Activated naive CD8-positive, alpha-beta T cell treated with anti-CD3 and anti-CD28 coated beads for 36 hours (primary cell): ENCODE measurements at regions not wholly inside any gene's neighbourhood (a gene's known extent, or its start where the extent isn't known, plus 50 kb on each side); places are given as distances from the start of the nearest gene placed in this dataset.

Experiments used
- DNase-seq: peaks from one replicate; pipeline ENCODE4 v3.0.0; 2021
- H3K27ac Mint-ChIP-seq: one replicate; pipeline ENCODE4 v1.8.0; 2022; ENCODE audit warnings: mild to moderate bottlenecking, moderate library complexity, mixed read lengths
- H3K27me3 Mint-ChIP-seq: one replicate; pipeline ENCODE4 v1.8.0; 2022; ENCODE audit warnings: mild to moderate bottlenecking, mixed read lengths
- H3K36me3 Mint-ChIP-seq: one replicate; pipeline ENCODE4 v1.8.0; 2021; ENCODE audit warnings: mild to moderate bottlenecking, mixed read lengths
- H3K4me1 Mint-ChIP-seq: one replicate; pipeline ENCODE4 v1.8.0; 2021; ENCODE audit warnings: mixed read lengths
- H3K4me3 Mint-ChIP-seq: one replicate; pipeline ENCODE4 v1.8.0; 2022; ENCODE audit warnings: mild to moderate bottlenecking, moderate library complexity, mixed read lengths
- H3K9me3 Mint-ChIP-seq: one replicate; pipeline ENCODE4 v1.8.0; 2022; ENCODE audit warnings: mixed read lengths

GRCh38 chr22:47976219-47976618, 1213.8 kb downstream of the TBC1D22A start:
- Mint-ChIP-seq H3K9me3 (peaks cover 2% of the 10 kb centered on the region), H3K27ac (no peak overlapping the region), H3K27me3 (peaks cover 5% of the 10 kb centered on the region), H3K4me1 (no peaks in the 10 kb centered on the region), H3K4me3 (no peak overlapping the region), H3K36me3 (no peaks in the 10 kb centered on the region)
- DNase-seq: no peak

GRCh38 chr22:47967831-47968230, 1205.4 kb downstream of the TBC1D22A start:
- Mint-ChIP-seq H3K4me1 (no peaks in the 10 kb centered on the region), H3K9me3 (no peaks in the 10 kb centered on the region), H3K27me3 (peaks cover 3% of the 10 kb centered on the region), H3K4me3 (no peak overlapping the region), H3K36me3 (no peaks in the 10 kb centered on the region), H3K27ac (no peak overlapping the region)
- no peak for DNase-seq

GRCh38 chr22:47966316-47966715, 1203.9 kb downstream of the TBC1D22A start:
- Mint-ChIP-seq H3K36me3 (no peaks in the 10 kb centered on the region), H3K27me3 (peaks cover 3% of the 10 kb centered on the region), H3K4me3 (no peak overlapping the region), H3K9me3 (no peaks in the 10 kb centered on the region), H3K27ac (no peak overlapping the region), H3K4me1 (no peaks in the 10 kb centered on the region)
- DNase-seq: no peak

- H3K4me3 Mint-ChIP-seq: no peak overlapping the region
- no peak for DNase-seq
- H3K4me1 Mint-ChIP-seq: no peaks in the 10 kb centered on the region
- no peaks in the 10 kb centered on the region for H3K9me3 Mint-ChIP-seq
- H3K36me3 Mint-ChIP-seq: no peaks in the 10 kb centered on the region
- peaks cover 3% of the 10 kb centered on the region for H3K27me3 Mint-ChIP-seq
- H3K27ac Mint-ChIP-seq: no peak overlapping the region
Measured at GRCh38 chr22:47965896-47966295, 1203.4 kb downstream of the TBC1D22A start.

GRCh38 chr22:47965066-47965465, 1202.6 kb downstream of the TBC1D22A start:
- Mint-ChIP-seq H3K9me3 (no peaks in the 10 kb centered on the region), H3K36me3 (no peaks in the 10 kb centered on the region)

GRCh38 chr22:47963660-47964059, 1201.2 kb downstream of the TBC1D22A start:
- Mint-ChIP-seq H3K36me3 (no peaks in the 10 kb centered on the region), H3K9me3 (no peaks in the 10 kb centered on the region), H3K4me3 (no peak overlapping the region), H3K4me1 (no peaks in the 10 kb centered on the region), H3K27me3 (peaks cover 3% of the 10 kb centered on the region), H3K27ac (no peak overlapping the region)
- no peak for DNase-seq

More at GRCh38 chr22:47965066-47965465, 1202.6 kb downstream of the TBC1D22A start:
- DNase-seq: no peak
- Mint-ChIP-seq H3K27ac (no peak overlapping the region), H3K4me3 (no peak overlapping the region), H3K4me1 (no peaks in the 10 kb centered on the region), H3K27me3 (peaks cover 3% of the 10 kb centered on the region)

GRCh38 chr22:47957649-47958048, 1195.2 kb downstream of the TBC1D22A start:
- peaks cover 3% of the 10 kb centered on the region for H3K9me3 Mint-ChIP-seq
- no peaks in the 10 kb centered on the region for H3K36me3 Mint-ChIP-seq
- no peaks in the 10 kb centered on the region for H3K4me1 Mint-ChIP-seq
- no peak overlapping the region for H3K27ac Mint-ChIP-seq
- H3K4me3 Mint-ChIP-seq: no peak overlapping the region
- DNase-seq: no peak
- H3K27me3 Mint-ChIP-seq: peaks cover 5% of the 10 kb centered on the region

- Mint-ChIP-seq H3K9me3 (peaks cover 7% of the 10 kb centered on the region), H3K4me3 (no peak overlapping the region), H3K4me1 (no peaks in the 10 kb centered on the region), H3K36me3 (no peaks in the 10 kb centered on the region), H3K27ac (no peak overlapping the region), H3K27me3 (peaks cover 10% of the 10 kb centered on the region)
- DNase-seq: no peak
Measured at GRCh38 chr22:47954107-47954506, 1191.7 kb downstream of the TBC1D22A start.

- H3K9me3 Mint-ChIP-seq: no peaks in the 10 kb centered on the region
- no peak overlapping the region for H3K27ac Mint-ChIP-seq
- peaks cover 3% of the 10 kb centered on the region for H3K4me1 Mint-ChIP-seq
- H3K27me3 Mint-ChIP-seq: no peaks in the 10 kb centered on the region
- no peak overlapping the region for H3K4me3 Mint-ChIP-seq
- H3K36me3 Mint-ChIP-seq: no peaks in the 10 kb centered on the region
- no peak for DNase-seq
Measured at GRCh38 chr22:47944941-47945340, 1182.5 kb downstream of the TBC1D22A start.

- Mint-ChIP-seq H3K9me3 (no peaks in the 10 kb centered on the region), H3K27me3 (no peaks in the 10 kb centered on the region), H3K4me3 (no peak overlapping the region), H3K27ac (no peak overlapping the region), H3K4me1 (peaks cover 3% of the 10 kb centered on the region), H3K36me3 (no peaks in the 10 kb centered on the region)
- no peak for DNase-seq
Measured at GRCh38 chr22:47943729-47944700, 1181.6 kb downstream of the TBC1D22A start.

GRCh38 chr22:47940211-47940610, 1177.8 kb downstream of the TBC1D22A start:
- H3K4me3 Mint-ChIP-seq: no peak overlapping the region
- no peak for DNase-seq

GRCh38 chr22:47933891-47934290, 1171.4 kb downstream of the TBC1D22A start:
- Mint-ChIP-seq H3K9me3 (peaks cover 20% of the 10 kb centered on the region), H3K27ac (no peak overlapping the region), H3K27me3 (peaks cover 7% of the 10 kb centered on the region)

More at GRCh38 chr22:47940211-47940610, 1177.8 kb downstream of the TBC1D22A start:
- Mint-ChIP-seq H3K36me3 (peaks cover 2% of the 10 kb centered on the region), H3K27ac (no peak overlapping the region), H3K27me3 (peaks cover 3% of the 10 kb centered on the region), H3K9me3 (peaks cover 9% of the 10 kb centered on the region), H3K4me1 (peaks cover 3% of the 10 kb centered on the region)

GRCh38 chr22:47933226-47933625, 1170.8 kb downstream of the TBC1D22A start:
- Mint-ChIP-seq H3K4me3 (no peak overlapping the region), H3K4me1 (no peaks in the 10 kb centered on the region), H3K27ac (no peak overlapping the region), H3K27me3 (peaks cover 7% of the 10 kb centered on the region), H3K9me3 (peaks cover 20% of the 10 kb centered on the region), H3K36me3 (peaks cover 2% of the 10 kb centered on the region)
- DNase-seq: no peak

More at GRCh38 chr22:47933891-47934290, 1171.4 kb downstream of the TBC1D22A start:
- Mint-ChIP-seq H3K36me3 (peaks cover 2% of the 10 kb centered on the region), H3K4me3 (no peak overlapping the region), H3K4me1 (no peaks in the 10 kb centered on the region)
- no peak for DNase-seq

GRCh38 chr22:47929646-47930185, 1167.3 kb downstream of the TBC1D22A start:
- peaks cover 12% of the 10 kb centered on the region for H3K27me3 Mint-ChIP-seq
- no peaks in the 10 kb centered on the region for H3K4me1 Mint-ChIP-seq
- DNase-seq: no peak
- H3K27ac Mint-ChIP-seq: no peak overlapping the region
- peaks cover 11% of the 10 kb centered on the region for H3K9me3 Mint-ChIP-seq
- H3K4me3 Mint-ChIP-seq: no peak overlapping the region
- H3K36me3 Mint-ChIP-seq: no peaks in the 10 kb centered on the region

- no peak for DNase-seq
- Mint-ChIP-seq H3K27me3 (peaks cover 12% of the 10 kb centered on the region), H3K4me1 (no peaks in the 10 kb centered on the region), H3K9me3 (peaks cover 9% of the 10 kb centered on the region), H3K4me3 (no peak overlapping the region), H3K27ac (no peak overlapping the region), H3K36me3 (no peaks in the 10 kb centered on the region)
Measured at GRCh38 chr22:47929073-47929472, 1166.6 kb downstream of the TBC1D22A start.
